K562 (cell line): ENCODE measurements at regions not wholly inside any gene's neighbourhood (a gene's known extent, or its start where the extent isn't known, plus 50 kb on each side); places are given as distances from the start of the nearest gene placed in this dataset.
"Not testable (repeated sequence)": the region's sequence is repeated elsewhere in the genome, so short reads cannot be mapped to it uniquely, and the experiment has no call there.

Experiments used
- ATAC-seq: fragments of 200-7000 bp; cut with Tn5 transposase; 3 replicates; pipeline ENCODE4 v1.9.1; 2020; ENCODE audit warnings: moderate library complexity
- BruUV-seq: library from RNA; stranded (reverse); fragments of 400-500 nt; replicated peaks from 2 replicates; lab custom pipeline; 2021; lab: Mats Ljungman, UMichigan
- CTCF ChIA-PET: fragments of 300-600 bp; formaldehyde crosslinking; extraction: SDS; loops from one replicate; lab custom pipeline; 2021; ENCODE audit warnings: low intra/inter-chr PET ratio; lab: Yijun Ruan, JAX
- POLR2A ChIA-PET: fragments of 300-600, 350-650 bp; sonication (Branson Sonifier 250); formaldehyde crosslinking; extraction: SDS; loops from one replicate; lab custom pipeline; 2021; ENCODE audit warnings: antibody characterized with exemption, inconsistent platforms; lab: Yijun Ruan, JAX
- DNase-seq, 4 experiments: peaks; one replicate each; pipeline versions ENCODE4 v3.0.0 to v3.0.0-alpha.2; 2011 to 2018; ENCODE audit warnings: low spot score in 3 of 4, mixed read lengths in 3 of 4; ENCODE audit errors: extremely low read depth in 1 of 4
- FAIRE-seq: peaks from 2 replicates; lab custom pipeline; 2011; peaks lifted over from hg19 to GRCh38; lab: Jason Lieb, UNC
- H2AFZ ChIP-seq: 2 replicates; pipeline ENCODE4 v1.6.0; 2011; ENCODE audit warnings: low read depth, low read length, control low read depth, inconsistent platforms
- H3K27ac ChIP-seq: fragments of 200-600 bp; 3 replicates; pipeline ENCODE4 v1.8.0; 2011; ENCODE audit warnings: low read depth, mild to moderate bottlenecking, control low read depth, inconsistent platforms, low read length, moderate library complexity, mixed read lengths; ENCODE audit errors: extremely low read depth
- H3K27me3 ChIP-seq, 2 experiments: fragments of 300-600 bp in 1 of 2; 2 replicates in 1 of 2; 3 replicates in 1 of 2; pipeline versions ENCODE4 v1.6.0 to v1.8.0; 2011; ENCODE audit warnings: inconsistent platforms in 2 of 2, low read length in 2 of 2, mild to moderate bottlenecking in 1 of 2, mixed read lengths in 1 of 2, moderate library complexity in 1 of 2; ENCODE audit not compliant: control insufficient read depth in 2 of 2, insufficient read depth in 2 of 2
- H3K36me3 ChIP-seq: fragments of 300-600 bp; 3 replicates; pipeline ENCODE4 v1.8.0; 2011; ENCODE audit warnings: mild to moderate bottlenecking, low read length, inconsistent platforms; ENCODE audit not compliant: control insufficient read depth, insufficient read depth
- H3K4me1 ChIP-seq, 2 experiments: fragments of 200-600 bp in 1 of 2; replicated peaks in 1 of 2; 2 replicates in 1 of 2; 3 replicates in 1 of 2; pipeline versions ENCODE4 v1.5.1 to v1.8.0; 2011; ENCODE audit warnings: inconsistent platforms in 2 of 2, low read length in 2 of 2, mild to moderate bottlenecking in 1 of 2, mixed read lengths in 1 of 2, moderate library complexity in 1 of 2; ENCODE audit not compliant: control insufficient read depth in 2 of 2, insufficient read depth in 2 of 2
- H3K4me2 ChIP-seq: 2 replicates; pipeline ENCODE4 v1.6.1; 2011; ENCODE audit warnings: low read length, control low read depth, inconsistent platforms, mixed read lengths; ENCODE audit not compliant: insufficient read depth
- H3K4me3 ChIP-seq: fragments of 200-600 bp; sonication (generic), shearing (Covaris generic); 2 replicates; pipeline ENCODE4 v1.5.1; 2016; ENCODE audit warnings: control low read depth, inconsistent platforms
- H3K79me2 ChIP-seq: fragments of 200-600 bp; 3 replicates; pipeline ENCODE4 v1.8.0; 2011; ENCODE audit warnings: low read length, inconsistent platforms; ENCODE audit not compliant: control insufficient read depth, insufficient read depth
- H3K9ac ChIP-seq, 2 experiments: 2 replicates each; pipeline versions ENCODE4 v1.6.0 to v1.6.1; 2011; ENCODE audit warnings: low read depth in 2 of 2, low read length in 2 of 2, control low read depth in 1 of 2, inconsistent platforms in 1 of 2, mild to moderate bottlenecking in 1 of 2, mixed read lengths in 1 of 2; ENCODE audit not compliant: insufficient read depth in 1 of 2
- H3K9me1 ChIP-seq: one replicate; pipeline ENCODE4 v1.6.0; 2011; ENCODE audit warnings: inconsistent platforms, mild to moderate bottlenecking, low read length, moderate library complexity; ENCODE audit not compliant: control insufficient read depth, insufficient read depth
- H3K9me3 ChIP-seq: replicated peaks from 2 replicates; pipeline ENCODE4 v1.5.1; 2011; ENCODE audit warnings: low read depth, low read length, inconsistent platforms; ENCODE audit not compliant: control insufficient read depth, insufficient read depth
- H4K20me1 ChIP-seq: replicated peaks from 2 replicates; pipeline ENCODE4 v1.6.1; 2011; ENCODE audit warnings: low read length, inconsistent platforms, mixed read lengths; ENCODE audit not compliant: control insufficient read depth, insufficient read depth
- POLR3A ChIP-seq: IDR thresholded peaks from 2 replicates; pipeline ENCODE4 v1.6.1; 2011; ENCODE audit warnings: borderline replicate concordance, mild to moderate bottlenecking, moderate library complexity; ENCODE audit not compliant: insufficient read length, insufficient read depth; ENCODE audit errors: extremely low read depth
- WGBS: fragments of 100-300 bp; shearing (Covaris generic); methylation state at CpG from one replicate; pipeline ENCODE4 v1.1.6; 2016; ENCODE audit warnings: low coverage, mixed read lengths; ENCODE audit not compliant: insufficient coverage; ENCODE audit errors: missing lambda C conversion rate; 5-methylcytosine and 5-hydroxymethylcytosine counted together
- in situ Hi-C: fragments of 300-500 bp; cut with MboI; formaldehyde crosslinking; loops from 4 replicates; pipeline ENCODE4 v1.15.0; 2018; ENCODE audit warnings: inconsistent platforms, mixed read lengths
- intact Hi-C: fragments of 100-400 bp; cut with micrococcal nuclease; formaldehyde crosslinking; loops from 2 replicates; pipeline ENCODE4 v1.14.2; 2022

GRCh38 chr13:54082309-54082708 is 1053.7 kb downstream of the OLFM4 start:
- POLR2A ChIA-PET, H2AFZ ChIP-seq, FAIRE-seq, H3K9me1 ChIP-seq, H3K9me3 ChIP-seq, H4K20me1 ChIP-seq, ATAC-seq, H3K79me2 ChIP-seq, BruUV-seq, H3K4me3 ChIP-seq, H3K9ac ChIP-seq, CTCF ChIA-PET, H3K36me3 ChIP-seq, DNase-seq, H3K4me2 ChIP-seq, H3K4me1 ChIP-seq, H3K27me3 ChIP-seq, in situ Hi-C loops, H3K27ac ChIP-seq, intact Hi-C loops: not testable (repeated sequence)
- WGBS: 0% methylated on average over 8 of the region's 11 CpGs

GRCh38 chr13:54091884-54092283 is 1063.3 kb downstream of the OLFM4 start:
- intact Hi-C loops (no loop called here), in situ Hi-C loops (no loop called here)
- Histone ChIP-seq H3K4me1 (no peaks in the 10 kb centered on the region), H3K36me3 (no peaks in the 10 kb centered on the region), H3K9me3 (no peaks in the 10 kb centered on the region), H3K4me2 (no peak overlapping the region), H2AFZ (no peak overlapping the region), H3K4me3 (no peak overlapping the region), H3K79me2 (no peaks in the 10 kb centered on the region), H3K9ac (no peak overlapping the region), H4K20me1 (no peaks in the 10 kb centered on the region), H3K9me1 (no peaks in the 10 kb centered on the region), H3K27me3 (no peaks in the 10 kb centered on the region), H3K27ac (no peak overlapping the region)
- no TSS peak for BruUV-seq
- FAIRE-seq: no peak
- ChIA-PET CTCF (no interaction called here), POLR2A (no interaction called here)
- TF ChIP-seq POLR3A: no peak
- no peak for ATAC-seq
- DNase-seq: no peak
- WGBS: 0% methylated on average over 1 of the region's 1 CpG
